IMR-90 (cell line): ENCODE measurements at regions not wholly inside any gene's neighbourhood (a gene's known extent, or its start where the extent isn't known, plus 50 kb on each side); places are given as distances from the start of the nearest gene placed in this dataset.

ENCODE experiments used
- ATAC-seq: fragments of 200-7000 bp; cut with Tn5 transposase; 2 replicates; pipeline ENCODE4 v1.9.1; 2020; ENCODE audit warnings: low read depth, mild to moderate bottlenecking, moderate library complexity
- BruUV-seq: library from RNA; stranded (reverse); fragments of 400-500 nt; replicated peaks from 2 replicates; lab custom pipeline; 2021; lab: Mats Ljungman, UMichigan
- CTCF ChIA-PET: fragments of 300-600 bp; formaldehyde crosslinking; extraction: SDS; loops from one replicate; lab custom pipeline; 2021; ENCODE audit warnings: antibody characterized with exemption; lab: Yijun Ruan, JAX
- POLR2A ChIA-PET: fragments of 300-600 bp; sonication (Branson Sonifier 250); formaldehyde crosslinking; loops from one replicate; lab custom pipeline; 2022; ENCODE audit warnings: antibody characterized with exemption; ENCODE audit not compliant: unreplicated experiment; lab: Charles Lee
- DNase-seq: peaks from one replicate; pipeline ENCODE4 v3.0.0; 2013
- H2AFZ ChIP-seq: replicated peaks from 2 replicates; pipeline ENCODE3; 2013; ENCODE audit warnings: low read length, mild to moderate bottlenecking; ENCODE audit not compliant: poor library complexity
- H2AK5ac ChIP-seq: 2 replicates; pipeline ENCODE4 v1.6.1; 2013; ENCODE audit warnings: low read depth, low read length, inconsistent platforms
- H2AK9ac ChIP-seq: replicated peaks from 2 replicates; pipeline ENCODE3; 2013; ENCODE audit warnings: mild to moderate bottlenecking, low read depth, low read length, moderate library complexity; ENCODE audit not compliant: poor library complexity
- H2BK120ac ChIP-seq: 2 replicates; pipeline ENCODE4 v1.6.1; 2013; ENCODE audit warnings: low read depth, low read length, inconsistent platforms
- H2BK15ac ChIP-seq: 3 replicates; pipeline ENCODE4 v1.6.1; 2013; ENCODE audit warnings: low read depth, low read length, inconsistent platforms
- H2BK20ac ChIP-seq: 2 replicates; pipeline ENCODE4 v1.6.1; 2013; ENCODE audit warnings: low read depth, mild to moderate bottlenecking, inconsistent platforms, low read length, moderate library complexity
- H2BK5ac ChIP-seq: 2 replicates; pipeline ENCODE4 v1.6.1; 2013; ENCODE audit warnings: mild to moderate bottlenecking, low read depth, low read length, inconsistent platforms; ENCODE audit not compliant: poor library complexity, severe bottlenecking
- H3K14ac ChIP-seq: replicated peaks from 2 replicates; pipeline ENCODE4 v1.6.1; 2013; ENCODE audit warnings: low read depth, low read length, inconsistent platforms
- H3K18ac ChIP-seq: 2 replicates; pipeline ENCODE4 v1.6.1; 2013; ENCODE audit warnings: low read depth, low read length, control low read depth
- H3K23ac ChIP-seq: 2 replicates; pipeline ENCODE4 v1.6.1; 2013; ENCODE audit warnings: low read depth, low read length, inconsistent platforms
- H3K27ac ChIP-seq: 2 replicates; pipeline ENCODE4 v1.5.1; 2013; ENCODE audit warnings: mild to moderate bottlenecking, control low read depth, low read length; ENCODE audit not compliant: insufficient read depth
- H3K27me3 ChIP-seq: 2 replicates; pipeline ENCODE4 v1.6.1; 2013; ENCODE audit warnings: low read length; ENCODE audit not compliant: control insufficient read depth, insufficient read depth
- H3K36me3 ChIP-seq: 2 replicates; pipeline ENCODE4 v1.6.1; 2013; ENCODE audit warnings: low read length, mixed read lengths; ENCODE audit not compliant: control insufficient read depth, insufficient read depth
- H3K4ac ChIP-seq: 2 replicates; pipeline ENCODE4 v1.6.1; 2013; ENCODE audit warnings: low read depth, low read length, inconsistent platforms
- H3K4me1 ChIP-seq: 2 replicates; pipeline ENCODE4 v1.6.1; 2013; ENCODE audit warnings: low read length, mixed read lengths; ENCODE audit not compliant: control insufficient read depth, insufficient read depth
- H3K4me2 ChIP-seq: 2 replicates; pipeline ENCODE4 v1.6.1; 2013; ENCODE audit warnings: low read depth, mild to moderate bottlenecking, control low read depth, low read length, moderate library complexity
- H3K4me3 ChIP-seq: 2 replicates; pipeline ENCODE4 v1.5.1; 2013; ENCODE audit warnings: low read depth, mild to moderate bottlenecking, control low read depth, low read length, moderate library complexity; ENCODE audit not compliant: insufficient read depth
- H3K56ac ChIP-seq: 2 replicates; pipeline ENCODE4 v1.6.1; 2013; ENCODE audit warnings: low read length, inconsistent platforms; ENCODE audit not compliant: insufficient read depth; ENCODE audit errors: extremely low read depth
- H3K79me1 ChIP-seq, 2 experiments: 2 replicates each; pipeline ENCODE4 v1.6.1; 2013; ENCODE audit warnings: low read length in 2 of 2, inconsistent platforms in 1 of 2, low read depth in 1 of 2
- H3K9ac ChIP-seq: 2 replicates; pipeline ENCODE4 v1.6.1; 2013; ENCODE audit warnings: low read depth, low read length, control low read depth
- H3K9me1 ChIP-seq: 2 replicates; pipeline ENCODE4 v1.6.1; 2013; ENCODE audit warnings: low read length, inconsistent platforms; ENCODE audit not compliant: insufficient read depth
- H3K9me3 ChIP-seq: 2 replicates; pipeline ENCODE4 v1.6.1; 2013; ENCODE audit warnings: low read length; ENCODE audit not compliant: control insufficient read depth, insufficient read depth
- H4K20me1 ChIP-seq: 2 replicates; pipeline ENCODE4 v1.6.1; 2013; ENCODE audit warnings: low read length, inconsistent platforms; ENCODE audit not compliant: insufficient read depth
- H4K5ac ChIP-seq: 2 replicates; pipeline ENCODE4 v1.6.1; 2013; ENCODE audit warnings: mild to moderate bottlenecking, low read depth, low read length, control low read depth
- H4K8ac ChIP-seq, 2 experiments: 2 replicates each; pipeline ENCODE4 v1.6.1; 2013; ENCODE audit warnings: low read depth in 2 of 2, low read length in 2 of 2, control low read depth in 1 of 2, inconsistent platforms in 1 of 2
- H4K91ac ChIP-seq: 2 replicates; pipeline ENCODE4 v1.6.1; 2013; ENCODE audit warnings: low read depth, low read length, inconsistent platforms; ENCODE audit not compliant: insufficient read depth
- CEBPB ChIP-seq: IDR thresholded peaks from 2 replicates; pipeline ENCODE4 v1.6.1; 2012; ENCODE audit warnings: low read depth, low read length, improper control_type of control experiment
- CHD1 ChIP-seq: IDR thresholded peaks from 2 replicates; pipeline ENCODE4 v1.6.1; 2012; ENCODE audit warnings: low read depth, low read length, improper control_type of control experiment
- CTCF ChIP-seq: conservative IDR thresholded peaks from 2 replicates; pipeline ENCODE4 v1.5.1; 2012; ENCODE audit warnings: mild to moderate bottlenecking, low read depth, low read length, improper control_type of control experiment
- ELK1 ChIP-seq: fragments of 150-350 bp; IDR thresholded peaks from 2 replicates; pipeline ENCODE4 v1.6.1; 2016; ENCODE audit warnings: low read depth, mild to moderate bottlenecking, low read length, moderate library complexity, borderline replicate concordance
- FOS ChIP-seq: fragments of 150-350 bp; IDR thresholded peaks from 2 replicates; pipeline ENCODE4 v1.6.1; 2016; ENCODE audit warnings: low read depth, low read length
- MAFK ChIP-seq: IDR thresholded peaks from 2 replicates; pipeline ENCODE4 v1.6.1; 2012; ENCODE audit warnings: low read depth, low read length, improper control_type of control experiment
- MAZ ChIP-seq: IDR thresholded peaks from 2 replicates; pipeline ENCODE4 v1.6.1; 2012; ENCODE audit warnings: low read depth, mild to moderate bottlenecking, low read length, improper control_type of control experiment, moderate library complexity, borderline replicate concordance
- MXI1 ChIP-seq: IDR thresholded peaks from 2 replicates; pipeline ENCODE4 v1.6.1; 2012; ENCODE audit warnings: low read depth, mild to moderate bottlenecking, low read length, moderate library complexity, borderline replicate concordance
- NFE2L2 ChIP-seq: fragments of 150-350 bp; IDR thresholded peaks from 2 replicates; pipeline ENCODE4 v1.6.1; 2016; ENCODE audit warnings: low read depth, mild to moderate bottlenecking, low read length
- RAD21 ChIP-seq: IDR thresholded peaks from 2 replicates; pipeline ENCODE4 v1.6.1; 2012; ENCODE audit warnings: low read length, improper control_type of control experiment
- RCOR1 ChIP-seq: IDR thresholded peaks from 2 replicates; pipeline ENCODE4 v1.6.1; 2012; ENCODE audit warnings: mild to moderate bottlenecking, low read length, improper control_type of control experiment; ENCODE audit not compliant: insufficient replicate concordance
- SMC3 ChIP-seq: fragments of 150-350 bp; IDR thresholded peaks from 2 replicates; pipeline ENCODE4 v1.6.1; 2016; ENCODE audit warnings: low read depth, mild to moderate bottlenecking, antibody characterized with exemption, low read length, moderate library complexity
- USF2 ChIP-seq: fragments of 150-350 bp; IDR thresholded peaks from 2 replicates; pipeline ENCODE4 v1.6.1; 2017; ENCODE audit warnings: mild to moderate bottlenecking, antibody characterized with exemption, low read length, low read depth
- dilution Hi-C: fragments of 300-500 bp; cut with HindIII; formaldehyde crosslinking; loops from one replicate; pipeline ENCODE4 v1.14.3; 2018; ENCODE audit warnings: low sequenced_read_pairs; ENCODE audit not compliant: unreplicated experiment
- in situ Hi-C: fragments of 300-500 bp; cut with MboI; formaldehyde crosslinking; loops from 3 replicates; pipeline ENCODE4 v1.14.3; 2019; ENCODE audit warnings: low sequenced_read_pairs, inconsistent platforms, mixed read lengths
- intact Hi-C: fragments of 100-400 bp; cut with micrococcal nuclease; formaldehyde crosslinking; loops from 2 replicates; pipeline ENCODE4 v1.10.0; 2022

GRCh38 chr5:93313672-93314071 is 267.3 kb downstream of the NR2F1-AS1 start:
- Histone ChIP-seq H2AK9ac (no peak overlapping the region), H2AFZ (no peak overlapping the region), H3K9me3 (no peaks in the 10 kb centered on the region), H3K79me1 (no peaks in the 10 kb centered on the region), H3K4me2 (no peak overlapping the region), H3K4ac (no peak overlapping the region), H2BK5ac (no peak overlapping the region), H3K9ac (no peak overlapping the region), H3K27ac (no peak overlapping the region), H3K56ac (no peak overlapping the region), H3K36me3 (no peaks in the 10 kb centered on the region), H4K20me1 (no peaks in the 10 kb centered on the region), H3K9me1 (no peaks in the 10 kb centered on the region), H3K18ac (no peak overlapping the region), H2BK15ac (no peak overlapping the region), H3K4me3 (no peak overlapping the region), H2BK120ac (no peak overlapping the region), H3K4me1 (peaks cover 3% of the 10 kb centered on the region; the same call in 1 of the 2 replicates), H4K91ac (no peak overlapping the region), H4K8ac (no peak overlapping the region), H3K23ac (no peak overlapping the region), H3K27me3 (no peaks in the 10 kb centered on the region), H2BK20ac (no peak overlapping the region), H2AK5ac (no peak overlapping the region), H3K14ac (no peak overlapping the region), H4K5ac (no peak overlapping the region)
- DNase-seq (no peak), ATAC-seq (no peak)
- BruUV-seq = no TSS peak
- dilution Hi-C loops = no loop called here
- in situ Hi-C loops = no loop called here
- intact Hi-C loops = no loop called here
- ChIA-PET CTCF (no interaction called here), POLR2A (no interaction called here)
- TF ChIP-seq NFE2L2 (no peak), USF2 (no peak), MAFK (no peak), MXI1 (no peak), RAD21 (no peak), CEBPB (no peak), SMC3 (no peak), MAZ (no peak), CTCF (no peak), RCOR1 (no peak), FOS (no peak), ELK1 (no peak), CHD1 (no peak)
